ENCODE measurements at regions not wholly inside any gene's neighbourhood (a gene's known extent, or its start where the extent isn't known, plus 50 kb on each side); places are given as distances from the start of the nearest gene placed in this dataset.

- no peak for TF ChIP-seq POLR2A (IDR thresholded peaks at IDR 0.05; ENCODE audit: low read depth, low read length)
- TF ChIP-seq POU2F2 (IDR thresholded peaks at IDR 0.05; ENCODE audit: low read depth, low read length): no peak
Measured at GRCh38 chr9:135404451-135405144, 75.0 kb upstream of the PPP1R26 start.
